ENCODE measurements at regions not wholly inside any gene's neighbourhood (a gene's known extent, or its start where the extent isn't known, plus 50 kb on each side); places are given as distances from the start of the nearest gene placed in this dataset.

DNA sequence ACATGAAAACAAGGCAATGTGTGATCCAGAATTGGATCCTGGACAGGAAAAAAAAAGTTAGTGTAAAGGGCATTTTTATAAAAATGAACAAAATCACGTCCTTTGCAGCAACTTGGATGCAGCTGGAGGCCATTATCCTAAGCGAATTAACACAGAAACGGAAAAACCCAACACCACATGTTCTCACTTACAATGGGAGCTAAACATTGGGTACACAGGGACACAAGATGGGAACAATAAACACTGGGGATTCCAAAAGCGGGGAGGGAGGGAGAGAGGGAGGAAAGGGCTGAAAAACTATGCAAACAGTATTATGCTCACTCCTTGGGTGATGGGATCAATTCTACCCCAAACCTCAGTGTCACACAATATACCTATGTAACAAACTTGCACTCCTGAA lies 91.4 kb upstream of the BTBD3 start:
- no peak for DNase-seq (ENCODE audit: low spot score)

GRCh38 chr20:11832397-11832796 lies 85.3 kb upstream of the BTBD3 start:
- no peak for DNase-seq (ENCODE audit: low spot score)

- no peak for DNase-seq (ENCODE audit: low spot score)
Measured at GRCh38 chr20:11832851-11833250, 84.8 kb upstream of the BTBD3 start.

GRCh38 chr20:11833825-11834224 lies 83.9 kb upstream of the BTBD3 start:
- DNase-seq (ENCODE audit: low spot score), result no peak

DNA sequence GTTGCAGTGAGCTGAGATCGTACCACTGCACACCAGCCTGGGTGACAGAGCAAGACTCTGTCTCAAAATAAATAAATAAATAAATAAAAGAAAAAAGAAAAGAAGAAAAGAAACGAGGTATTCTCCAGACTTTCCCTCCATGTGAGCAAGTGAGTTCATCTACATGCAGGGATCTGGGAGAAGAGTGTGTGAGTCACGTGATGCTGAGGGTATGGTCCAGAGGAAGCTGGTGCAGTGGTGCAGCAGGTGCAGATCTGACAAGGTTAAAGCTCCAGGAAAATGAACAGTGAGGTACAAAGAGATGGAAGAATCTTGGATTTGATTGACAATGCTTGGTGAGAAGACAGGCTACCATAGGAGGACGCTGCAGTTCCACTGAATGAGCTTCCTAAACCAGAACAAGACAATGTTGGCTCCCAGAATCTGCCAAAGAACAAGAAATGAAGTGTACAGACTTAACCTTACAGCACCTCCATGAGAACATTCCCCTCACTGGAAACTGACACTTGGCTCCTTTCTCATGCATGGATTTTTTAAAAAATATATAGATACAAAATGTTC lies 79.5 kb upstream of the BTBD3 start:
- DNase-seq (ENCODE audit: low spot score), result no peak

DNA sequence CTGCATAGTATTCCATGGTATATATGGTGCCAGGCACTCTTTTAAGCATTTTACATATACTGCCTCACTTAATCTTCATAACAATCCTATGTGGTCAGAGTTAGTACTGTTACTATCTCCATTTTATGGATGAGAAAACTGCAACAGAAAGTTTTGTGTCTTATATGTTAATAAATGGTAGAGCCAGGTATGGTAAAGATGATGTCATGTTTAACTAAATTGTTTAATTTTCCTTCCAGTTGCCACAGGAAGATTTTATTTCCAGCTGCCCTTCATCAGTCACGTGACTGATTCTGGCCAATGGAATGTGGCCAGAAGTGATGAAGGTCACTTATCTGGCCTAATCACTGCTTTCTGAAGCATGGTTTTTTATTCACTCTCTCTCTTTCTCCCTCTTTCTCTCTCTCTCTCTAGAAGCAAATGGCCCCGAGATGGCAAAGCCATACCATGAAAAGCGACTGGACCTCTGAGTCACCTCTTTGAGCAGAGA lies 75.7 kb upstream of the BTBD3 start:
- DNase-seq (ENCODE audit: low spot score), result no peak

- DNase-seq (ENCODE audit: low spot score), result no peak
Measured at GRCh38 chr20:11843289-11843688, 74.4 kb upstream of the BTBD3 start.

- no peak for DNase-seq (ENCODE audit: low spot score)
Measured at GRCh38 chr20:11844691-11845090, 73.0 kb upstream of the BTBD3 start.

DNA sequence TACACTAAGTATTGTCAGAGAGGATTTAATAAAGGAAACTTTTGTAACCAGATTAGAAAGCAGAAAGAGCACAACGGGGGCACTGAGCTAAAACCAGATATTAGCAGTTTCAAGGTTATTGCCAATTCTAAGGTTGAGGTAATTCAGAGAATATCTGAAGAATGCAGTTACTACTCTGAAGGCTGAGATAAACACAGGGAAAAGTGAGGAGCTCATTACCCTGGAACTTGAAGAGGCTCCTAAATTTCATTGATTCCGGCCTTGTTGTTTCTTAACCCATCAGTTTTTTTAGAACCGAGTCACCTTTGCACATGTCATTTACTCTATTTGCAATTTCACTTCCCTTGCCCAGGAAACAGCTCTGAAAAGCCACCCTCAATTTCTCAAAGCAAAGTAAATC lies 72.4 kb upstream of the BTBD3 start:
- DNase-seq (ENCODE audit: low spot score), result no peak

- DNase-seq (ENCODE audit: low spot score), result no peak
Measured at GRCh38 chr20:11846131-11846530, 71.6 kb upstream of the BTBD3 start.

DNA sequence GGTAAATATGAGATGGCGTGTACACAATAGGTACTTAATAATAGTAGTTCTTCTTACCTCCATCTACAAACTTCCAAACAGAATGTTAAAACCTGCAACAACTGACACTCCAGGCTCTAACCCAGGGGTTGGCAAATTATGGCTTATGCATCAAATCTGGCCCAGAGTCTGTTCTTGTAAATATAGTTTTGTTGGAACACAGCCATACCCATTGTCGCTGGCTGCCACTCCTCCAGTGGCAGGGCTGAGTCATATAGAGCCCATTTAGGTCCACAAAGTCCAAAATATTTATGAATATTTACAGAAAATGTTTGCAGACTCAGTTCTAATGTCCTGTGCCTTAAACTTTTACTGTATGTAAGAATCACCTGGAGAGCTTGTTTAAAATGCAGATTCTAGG lies 69.9 kb upstream of the BTBD3 start:
- no peak for DNase-seq (ENCODE audit: low spot score)

GRCh38 chr20:11849270-11849915 lies 68.3 kb upstream of the BTBD3 start:
- DNase-seq (ENCODE audit: low spot score), result no peak

GRCh38 chr20:11849976-11850670 lies 67.6 kb upstream of the BTBD3 start:
- no peak for DNase-seq (ENCODE audit: low spot score)

DNA sequence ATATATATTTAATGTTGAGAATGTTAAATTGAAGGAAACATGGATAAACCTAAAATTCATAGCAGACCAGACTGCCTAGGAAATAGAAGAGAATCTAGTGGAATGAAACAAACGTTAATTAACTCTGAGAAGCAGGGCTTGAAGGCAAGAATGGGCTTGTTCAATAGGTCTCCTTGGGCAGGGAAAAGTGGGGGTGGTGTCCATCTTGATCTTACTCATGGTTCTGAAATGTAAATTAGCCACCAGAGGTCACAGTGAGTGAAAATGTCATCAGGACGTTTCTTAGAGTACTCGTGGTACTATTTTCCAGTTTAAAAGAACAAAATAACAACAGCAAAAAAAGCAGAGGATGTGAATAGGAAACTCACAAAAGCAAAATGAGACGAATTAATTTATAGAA lies 66.8 kb upstream of the BTBD3 start:
- no peak for DNase-seq (ENCODE audit: low spot score)

- DNase-seq (ENCODE audit: low spot score), result no peak
Measured at GRCh38 chr20:11851646-11852045, 66.0 kb upstream of the BTBD3 start.

DNA sequence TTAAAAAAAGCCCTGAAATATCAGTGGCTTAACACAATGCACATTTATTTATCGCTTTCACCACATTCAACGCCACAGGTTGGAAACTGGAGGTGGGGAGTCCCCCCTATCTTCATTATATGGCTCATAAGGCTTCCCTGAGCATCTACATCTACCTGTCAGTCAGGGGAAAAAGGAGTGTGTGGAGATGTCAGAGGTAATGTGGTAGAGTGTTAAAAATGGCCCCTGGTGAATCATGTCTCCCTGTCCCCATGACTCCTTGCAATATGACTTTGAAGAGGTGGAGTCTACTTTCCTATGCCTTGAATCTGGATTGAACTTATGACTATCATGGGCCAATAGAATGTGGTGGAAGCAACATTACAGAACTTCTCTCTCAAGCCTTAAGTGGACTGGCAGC lies 65.5 kb upstream of the BTBD3 start:
- no peak for DNase-seq (ENCODE audit: low spot score)

DNA sequence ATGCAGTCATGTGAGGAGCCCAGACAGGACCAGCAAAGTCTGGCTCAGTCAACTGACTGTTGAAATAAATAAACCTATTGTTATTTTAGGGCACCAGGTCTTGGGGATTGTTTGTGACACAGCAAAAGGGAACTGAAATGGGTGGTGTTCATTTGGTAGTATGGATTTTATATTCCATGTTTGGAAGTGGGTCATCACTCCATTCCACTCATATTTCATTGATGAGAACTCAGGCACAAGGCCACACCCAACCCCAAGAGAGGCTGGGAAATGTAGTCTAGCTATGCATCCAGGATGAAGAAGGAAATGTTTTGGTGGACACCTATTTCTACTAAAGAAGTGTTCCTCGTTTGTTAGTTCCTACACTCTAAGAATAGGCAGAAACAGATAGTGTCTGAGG lies 64.9 kb upstream of the BTBD3 start:
- DNase-seq (ENCODE audit: low spot score), result no peak

GRCh38 chr20:11853359-11853758 lies 64.3 kb upstream of the BTBD3 start:
- DNase-seq (ENCODE audit: low spot score), result no peak

DNA sequence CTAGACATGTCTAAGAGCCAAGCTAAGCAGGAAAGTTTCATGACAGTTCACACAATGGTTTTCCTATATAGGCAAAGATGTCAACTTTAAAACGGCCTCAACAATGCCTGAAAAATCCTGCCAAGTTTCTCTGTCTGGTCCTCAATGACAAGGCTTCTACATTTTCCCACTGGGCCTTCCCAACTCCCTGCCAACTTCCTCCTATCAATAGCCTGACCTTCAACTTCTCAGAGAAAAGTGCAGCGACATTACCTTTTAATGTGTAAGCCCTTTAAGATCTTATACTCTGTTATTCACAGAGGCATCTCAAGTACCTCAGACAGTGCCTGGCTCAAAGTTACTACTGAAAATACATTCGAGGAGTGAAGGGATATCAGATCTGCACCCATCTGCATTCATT lies 56.2 kb upstream of the BTBD3 start:
- DNase-seq (ENCODE audit: low spot score), result no peak

DNA sequence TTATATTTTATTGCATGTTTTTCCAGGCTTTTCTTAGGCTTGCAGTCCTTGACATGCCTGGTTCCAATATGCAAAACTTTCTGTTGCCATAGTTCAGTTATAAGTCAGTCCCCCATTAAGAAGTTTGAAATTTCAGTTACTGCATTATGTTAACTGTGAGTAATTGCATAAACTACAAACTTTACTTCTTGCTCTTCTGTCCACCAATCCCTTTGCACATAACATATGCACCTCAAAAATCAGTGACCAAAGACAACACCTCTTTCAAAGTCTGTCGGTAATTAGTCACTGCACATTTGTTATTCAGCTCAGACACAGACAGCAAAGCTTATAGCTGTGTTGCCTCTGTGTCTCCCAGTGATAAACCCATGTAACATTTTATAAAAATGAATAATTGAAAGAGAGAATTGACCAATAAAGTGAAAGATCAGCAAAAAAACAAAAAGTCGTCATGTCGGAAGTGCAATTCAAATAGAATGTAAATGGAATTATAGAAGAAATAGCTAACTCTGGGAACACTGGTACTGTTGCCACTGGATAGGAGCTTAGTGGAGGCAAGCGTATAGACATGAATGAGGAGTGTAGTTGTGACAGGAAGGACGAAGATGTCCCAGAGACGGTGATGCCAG lies 50.3 kb upstream of the BTBD3 start:
- no peak for DNase-seq (ENCODE audit: low spot score)
